HG03442 (cell line): ENCODE measurements at regions not wholly inside any gene's neighbourhood (a gene's known extent, or its start where the extent isn't known, plus 50 kb on each side); places are given as distances from the start of the nearest gene placed in this dataset.

Source experiments
- ATAC-seq: cut with Tn5 transposase; IDR thresholded peaks from one replicate; pipeline ENCODE4 v1.9.1; 2021; ENCODE audit warnings: mild to moderate bottlenecking, moderate library complexity; ENCODE audit not compliant: unreplicated experiment

GRCh38 chr4:45985038-45985437 lies 138.8 kb downstream of the GABRG1 start:
- ATAC-seq = no peak

DNA sequence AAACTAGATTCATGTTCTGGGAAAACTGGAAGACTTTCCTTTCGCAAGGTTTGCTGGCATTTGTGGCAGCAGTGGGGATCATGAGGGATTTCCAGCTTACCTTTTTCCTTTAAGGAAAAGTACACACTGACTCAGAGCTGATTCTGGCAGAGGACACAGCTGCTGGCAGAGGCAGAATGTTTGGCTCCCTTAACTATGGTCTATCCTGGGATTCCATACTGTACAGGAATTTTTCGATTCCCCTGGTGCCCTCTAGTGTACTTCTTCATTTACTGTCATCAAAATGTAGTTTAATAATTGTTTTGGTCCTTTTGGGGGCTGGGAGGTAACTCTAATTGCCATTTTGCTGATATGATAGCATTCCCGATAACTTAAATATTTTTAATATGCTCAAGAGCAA lies 152.7 kb downstream of the GABRG1 start:
- ATAC-seq = no peak

- ATAC-seq = no peak
These were observed 166.5 kb downstream of the GABRG1 start for GRCh38 chr4:45957353-45957752.

GRCh38 chr4:45954276-45954675 lies 169.6 kb downstream of the GABRG1 start:
- ATAC-seq = no peak

GRCh38 chr4:45951153-45951552 lies 172.7 kb downstream of the GABRG1 start:
- no peak for ATAC-seq

GRCh38 chr4:45946699-45947098 lies 177.2 kb downstream of the GABRG1 start:
- no peak for ATAC-seq

- ATAC-seq = no peak
These were observed 179.9 kb downstream of the GABRG1 start for GRCh38 chr4:45944000-45944399.

DNA sequence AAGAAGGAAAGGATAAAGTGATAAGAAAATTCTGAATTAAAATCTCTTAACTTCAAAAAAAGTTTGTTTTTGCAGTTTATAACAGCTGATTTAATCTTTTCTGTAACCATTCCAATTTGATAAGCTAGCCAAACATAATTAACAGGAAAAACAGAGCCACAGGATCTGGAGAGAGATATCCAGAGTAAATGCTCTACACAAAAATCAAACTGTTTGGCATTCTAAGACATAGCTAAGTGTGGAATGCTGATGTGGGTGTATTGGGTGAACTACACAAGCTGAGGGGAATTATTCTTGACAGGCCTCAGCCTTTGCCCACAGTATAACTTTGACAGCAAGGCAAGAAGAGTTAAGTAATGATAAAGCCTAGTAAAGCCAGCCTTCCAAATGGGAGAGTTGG lies 184.8 kb downstream of the GABRG1 start:
- no peak for ATAC-seq

GRCh38 chr4:45931154-45931553 lies 192.7 kb downstream of the GABRG1 start:
- ATAC-seq = no peak

DNA sequence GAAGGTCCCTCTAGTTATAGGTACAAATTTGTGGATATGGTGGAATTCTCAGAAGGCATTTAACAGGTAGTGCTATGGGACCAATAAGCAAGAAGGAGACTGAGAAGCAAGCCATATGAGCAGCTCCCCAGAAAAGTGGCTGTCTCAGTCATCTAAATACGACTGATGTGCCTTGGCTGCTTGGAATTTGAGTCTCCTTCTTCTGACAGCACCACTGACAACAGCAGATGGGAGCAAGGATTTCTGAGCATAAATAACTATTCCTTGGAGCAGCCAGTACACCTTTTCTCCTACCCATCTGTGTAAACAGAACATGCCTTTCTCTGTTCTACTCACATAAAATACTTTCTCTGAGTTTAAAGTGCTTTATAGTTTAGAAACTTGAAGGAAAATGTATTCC lies 196.2 kb downstream of the GABRG1 start:
- no peak for ATAC-seq

DNA sequence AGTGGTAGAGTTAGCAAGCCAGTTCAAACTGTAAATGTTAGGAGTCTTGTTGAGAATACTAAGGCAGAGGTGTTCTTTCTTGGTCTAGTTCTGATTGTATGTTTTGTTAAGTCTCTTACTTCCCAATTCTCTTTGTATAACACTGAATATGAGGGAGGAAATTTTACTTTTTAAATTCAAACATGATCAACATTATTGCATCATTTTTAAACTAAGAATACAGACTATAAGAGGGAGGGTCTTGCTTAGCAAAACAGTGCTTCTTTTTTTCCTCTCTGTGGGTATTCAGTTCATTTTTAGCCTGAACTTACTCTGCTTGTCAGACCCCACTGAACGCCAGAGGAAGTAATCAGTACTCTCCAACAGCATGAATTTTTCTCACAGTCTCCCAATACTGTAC lies 198.0 kb downstream of the GABRG1 start:
- no peak for ATAC-seq

DNA sequence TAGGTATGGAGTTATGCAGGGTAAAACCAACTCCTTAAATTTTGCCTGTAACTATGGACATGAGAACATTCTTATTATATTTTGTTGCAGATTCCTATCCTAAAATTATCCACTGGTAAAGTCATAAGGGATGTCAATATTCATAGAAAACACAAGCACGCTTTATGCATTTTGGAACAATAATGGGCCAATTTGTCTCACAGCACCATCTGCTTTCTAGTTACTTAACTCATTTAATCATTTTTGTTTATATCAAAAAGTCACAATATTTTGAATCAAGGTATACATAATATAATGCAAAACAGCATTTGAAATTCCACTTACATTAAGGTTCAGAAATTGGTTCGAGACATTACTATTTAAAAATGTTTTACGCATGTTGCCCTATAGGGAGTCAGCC lies 203.0 kb downstream of the GABRG1 start:
- no peak for ATAC-seq

DNA sequence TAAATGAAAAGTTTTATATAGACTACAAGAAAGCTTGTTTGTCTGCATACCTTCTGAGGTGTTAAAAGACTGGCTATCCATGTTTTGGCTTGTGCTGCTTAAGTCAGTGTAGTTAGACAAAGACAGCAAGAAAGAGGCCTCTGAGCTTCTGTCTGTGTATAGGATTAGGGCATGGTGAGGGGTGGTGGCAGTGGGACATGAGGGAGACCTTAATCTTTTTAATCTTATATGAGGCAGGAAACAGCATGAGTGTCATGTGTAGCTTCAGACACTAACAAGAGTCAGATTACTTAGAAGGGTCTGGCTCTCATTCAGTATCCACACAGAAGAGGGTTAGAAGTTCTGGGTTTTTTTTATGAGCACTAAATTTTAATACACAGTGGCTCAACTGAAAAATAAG lies 213.3 kb downstream of the GABRG1 start:
- no peak for ATAC-seq

DNA sequence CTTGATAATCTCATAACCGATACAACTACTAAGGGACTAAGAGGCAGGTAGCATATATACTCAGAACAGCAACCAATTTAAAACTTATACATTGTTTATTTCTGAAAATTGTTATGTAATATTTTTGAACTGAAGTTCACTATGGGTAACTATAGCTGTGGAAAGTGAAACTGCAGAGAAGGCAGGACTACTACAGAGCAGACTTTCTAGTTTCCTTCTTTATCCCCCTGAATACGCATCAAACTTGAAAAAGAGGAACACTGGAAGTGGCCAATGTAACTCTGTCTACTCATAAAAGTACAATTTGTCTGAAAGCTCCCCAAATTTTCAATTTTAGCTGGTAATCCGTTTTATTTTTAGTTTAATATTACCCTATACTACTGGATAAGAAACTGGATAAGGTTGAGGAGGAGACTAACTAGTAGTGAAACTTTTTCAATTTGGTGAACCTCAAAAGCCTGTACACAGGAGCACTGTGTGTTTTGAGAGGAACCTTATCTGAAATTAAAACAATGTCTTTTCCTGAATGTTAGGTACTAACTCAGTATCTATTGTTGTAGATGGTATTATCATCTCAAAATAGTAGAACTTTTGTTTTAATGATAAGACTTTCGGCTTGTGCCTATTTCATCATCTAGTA lies 225.8 kb downstream of the GABRG1 start:
- no peak for ATAC-seq

GRCh38 chr4:45883421-45883820 lies 240.4 kb downstream of the GABRG1 start:
- ATAC-seq = no peak

DNA sequence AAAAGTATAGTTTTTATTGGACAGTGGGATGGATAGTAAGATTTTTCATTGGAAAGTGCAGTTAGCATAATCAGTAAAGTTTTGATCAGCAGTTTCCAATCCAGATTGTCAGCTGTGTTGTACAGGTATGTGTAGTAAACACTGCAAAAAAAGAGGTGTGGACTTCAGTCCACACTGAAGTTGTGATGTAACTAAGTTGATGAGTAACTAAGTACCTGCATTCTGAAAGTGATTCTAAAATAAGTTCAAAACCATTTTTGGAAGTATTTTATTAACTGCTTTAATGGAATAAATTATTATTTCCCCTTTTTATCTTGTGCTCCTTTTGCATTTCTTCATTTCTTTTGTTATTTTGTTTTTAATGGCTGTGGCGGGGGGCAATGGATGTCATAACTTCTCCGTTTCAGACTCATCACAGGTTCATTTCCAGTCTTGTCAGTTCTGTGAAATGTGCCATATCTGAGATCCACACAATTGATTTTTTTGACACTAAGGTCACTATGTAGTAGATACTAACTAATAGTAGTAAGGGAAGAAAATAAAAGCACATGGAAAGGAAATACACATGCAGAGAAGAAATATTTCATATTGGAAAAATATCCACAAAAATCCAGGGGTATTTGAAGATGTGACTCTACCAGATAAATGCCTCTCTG lies 247.5 kb downstream of the GABRG1 start:
- ATAC-seq = no peak

DNA sequence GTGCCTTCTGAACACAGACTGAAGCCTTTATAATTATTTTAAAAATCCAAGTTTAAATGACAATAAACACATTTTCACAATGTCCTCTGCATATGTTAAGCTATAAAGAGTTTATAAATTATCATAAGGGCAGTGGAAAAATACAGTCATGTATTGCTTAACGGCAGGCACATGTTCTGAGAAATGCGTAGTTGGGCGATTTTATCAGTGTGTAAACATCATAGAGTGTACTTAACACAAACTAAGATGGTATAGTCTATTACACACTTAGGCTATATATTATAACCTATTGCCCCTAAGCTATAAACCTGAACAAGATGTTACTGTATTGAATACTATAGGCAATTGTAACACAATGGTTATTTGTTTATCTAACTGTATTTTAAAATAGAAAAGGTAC lies 254.7 kb downstream of the GABRG1 start:
- no peak for ATAC-seq

DNA sequence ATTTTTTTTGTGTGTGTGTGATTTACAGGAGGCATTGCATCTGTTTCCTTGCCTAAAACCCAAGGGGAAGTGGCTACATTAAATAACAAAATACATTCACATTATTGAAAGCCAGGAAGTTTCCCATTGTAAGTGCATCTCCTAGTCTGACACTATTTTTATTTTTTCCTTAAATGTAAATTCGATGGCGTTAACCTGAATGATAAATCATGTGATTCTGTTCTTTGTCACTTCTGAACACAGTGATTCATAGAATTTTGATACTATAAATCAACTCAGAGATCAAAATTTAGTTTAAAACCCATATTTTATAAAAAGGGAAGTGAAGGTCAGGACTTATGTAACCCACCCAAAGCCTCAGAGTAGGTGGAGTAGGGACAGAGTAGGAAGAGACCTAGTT lies 258.1 kb downstream of the GABRG1 start:
- ATAC-seq = no peak

- no peak for ATAC-seq
These were observed 268.0 kb downstream of the GABRG1 start for GRCh38 chr4:45855857-45856256.

DNA sequence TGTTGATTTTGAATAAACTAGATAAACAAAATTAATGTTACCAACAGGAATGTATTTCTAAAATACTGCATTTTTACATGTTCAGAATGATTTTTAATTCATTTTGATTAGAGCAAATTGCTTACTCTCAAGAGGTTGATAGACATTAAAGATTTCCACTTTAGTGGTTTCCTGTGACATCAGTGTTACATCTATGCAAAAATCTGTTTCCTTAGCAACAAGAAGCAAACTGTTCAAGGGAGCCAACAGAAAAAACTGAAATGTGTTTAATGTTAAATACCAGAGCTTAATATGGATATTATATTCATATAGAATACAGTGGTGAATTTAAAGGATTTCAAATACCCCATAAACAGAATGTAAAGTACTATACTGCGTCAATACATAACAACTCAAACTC lies 277.8 kb downstream of the GABRG1 start:
- no peak for ATAC-seq

DNA sequence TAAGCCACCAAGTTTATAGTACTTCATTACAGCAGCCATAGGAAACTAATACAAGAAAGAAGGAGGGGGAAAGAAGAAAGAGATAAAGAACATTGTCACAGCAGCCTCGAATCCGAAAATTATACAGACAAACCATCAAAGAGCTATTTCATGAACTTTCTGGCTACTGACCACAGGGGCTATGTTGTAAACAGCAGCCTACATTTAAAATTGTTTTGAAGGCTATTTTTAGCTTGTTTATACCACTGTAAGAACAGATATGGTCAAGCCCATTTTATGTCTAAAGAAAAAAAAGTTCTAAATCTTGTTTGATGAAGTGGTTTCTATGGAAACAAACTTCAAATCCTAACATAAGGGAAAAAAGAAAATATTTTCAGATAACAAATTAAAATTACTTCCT lies 282.1 kb downstream of the GABRG1 start:
- ATAC-seq = no peak

DNA sequence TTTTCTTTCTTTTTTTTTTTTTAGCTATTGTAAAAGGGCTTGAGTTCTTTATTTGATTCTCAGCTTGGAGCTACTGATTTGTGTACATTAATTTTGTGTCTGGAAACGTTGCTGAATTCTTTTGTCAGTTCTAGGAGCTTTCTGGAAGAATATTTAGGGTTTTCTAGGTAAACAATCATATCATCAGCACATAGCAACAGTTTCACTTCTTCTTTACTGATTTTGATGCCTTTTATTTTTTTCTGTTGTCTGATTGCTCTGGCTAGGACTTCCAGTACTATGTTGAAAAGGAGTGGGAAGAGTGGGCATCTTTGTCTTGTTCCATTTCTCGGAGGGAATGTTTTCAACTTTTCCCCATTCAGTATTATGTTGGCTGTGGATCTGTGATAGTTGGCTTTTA lies 292.2 kb downstream of the GABRG1 start:
- ATAC-seq = no peak

GRCh38 chr4:45803994-45804393 lies 319.9 kb downstream of the GABRG1 start:
- ATAC-seq = no peak
